Progenitor cell of endocrine pancreas (in vitro differentiated cells): ENCODE measurements at regions not wholly inside any gene's neighbourhood (a gene's known extent, or its start where the extent isn't known, plus 50 kb on each side); places are given as distances from the start of the nearest gene placed in this dataset.
A peak's percentile ranks its signal among the peaks of the same experiment; 100 is the strongest.

Source experiments
- DNase-seq: peaks from one replicate; pipeline ENCODE4 v3.0.0; 2021; ENCODE audit warnings: low spot score; ENCODE audit not compliant: unreplicated experiment
- H3K27ac Mint-ChIP-seq: 2 replicates; pipeline ENCODE4 v1.8.0; 2021; ENCODE audit warnings: mild to moderate bottlenecking, moderate library complexity, mixed read lengths
- H3K27me3 Mint-ChIP-seq: 2 replicates; pipeline ENCODE4 v1.8.0; 2021; ENCODE audit warnings: mixed read lengths
- H3K36me3 Mint-ChIP-seq: 2 replicates; pipeline ENCODE4 v1.8.0; 2022; ENCODE audit warnings: mixed read lengths; ENCODE audit not compliant: insufficient read depth
- H3K4me1 Mint-ChIP-seq: 2 replicates; pipeline ENCODE4 v1.8.0; 2021; ENCODE audit warnings: low read depth, mixed read lengths
- H3K4me3 Mint-ChIP-seq: 2 replicates; pipeline ENCODE4 v1.8.0; 2021; ENCODE audit warnings: low read depth, mild to moderate bottlenecking, moderate library complexity, mixed read lengths
- H3K9me3 Mint-ChIP-seq: 2 replicates; pipeline ENCODE4 v1.8.0; 2021; ENCODE audit warnings: low read depth, mixed read lengths
- TF ChIP-seq, protein P1 (sequence below): fragments of 200-600 bp; sonication (generic); IDR thresholded peaks from one replicate; pipeline ENCODE4 v1.5.0; 2021; ENCODE audit warnings: antibody characterized with exemption, mild to moderate bottlenecking; ENCODE audit not compliant: unreplicated experiment

DNA sequence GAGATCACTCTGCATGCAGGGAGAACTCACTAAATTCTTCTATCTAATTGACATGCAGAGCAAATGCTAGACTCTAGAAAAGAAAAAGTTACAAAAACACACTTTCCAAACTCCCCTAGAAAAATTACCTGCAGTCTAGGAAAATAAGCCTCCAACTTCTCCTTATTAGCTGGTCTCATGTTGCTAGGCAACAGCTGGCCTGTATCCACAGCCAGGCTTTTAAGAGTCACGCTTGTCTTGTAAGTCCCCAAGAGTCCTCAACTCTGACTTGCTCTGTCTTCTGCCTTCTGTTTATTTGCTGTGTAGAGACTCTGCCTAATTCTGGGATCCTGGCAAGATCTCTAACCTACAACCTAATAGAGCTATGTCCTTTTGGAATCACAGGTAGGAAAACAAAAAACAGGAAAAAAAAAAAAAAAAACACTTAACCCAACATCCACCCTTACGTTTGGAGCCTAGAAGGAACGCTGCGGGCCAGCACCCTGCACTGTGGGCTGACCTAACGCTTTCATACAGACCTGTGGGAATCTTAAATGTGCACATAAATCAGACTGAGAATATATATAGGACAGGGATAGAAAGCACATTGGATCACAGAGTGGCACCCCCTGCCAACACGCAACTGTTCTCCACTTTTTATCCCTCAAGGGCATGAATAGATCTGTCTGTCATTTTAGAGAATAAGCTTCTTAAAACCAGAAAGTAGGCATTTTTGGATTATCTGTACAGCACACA lies 117.0 kb upstream of the PTPRZ1 start:
- Mint-ChIP-seq H3K4me3 (no peak overlapping the region), H3K27me3 (no peaks in the 10 kb centered on the region), H3K4me1 (peaks cover 2% of the 10 kb centered on the region), H3K9me3 (no peaks in the 10 kb centered on the region), H3K36me3 (no peaks in the 10 kb centered on the region), H3K27ac (peak overlapping the region; percentile 21)
- TF ChIP-seq, protein P1, sequence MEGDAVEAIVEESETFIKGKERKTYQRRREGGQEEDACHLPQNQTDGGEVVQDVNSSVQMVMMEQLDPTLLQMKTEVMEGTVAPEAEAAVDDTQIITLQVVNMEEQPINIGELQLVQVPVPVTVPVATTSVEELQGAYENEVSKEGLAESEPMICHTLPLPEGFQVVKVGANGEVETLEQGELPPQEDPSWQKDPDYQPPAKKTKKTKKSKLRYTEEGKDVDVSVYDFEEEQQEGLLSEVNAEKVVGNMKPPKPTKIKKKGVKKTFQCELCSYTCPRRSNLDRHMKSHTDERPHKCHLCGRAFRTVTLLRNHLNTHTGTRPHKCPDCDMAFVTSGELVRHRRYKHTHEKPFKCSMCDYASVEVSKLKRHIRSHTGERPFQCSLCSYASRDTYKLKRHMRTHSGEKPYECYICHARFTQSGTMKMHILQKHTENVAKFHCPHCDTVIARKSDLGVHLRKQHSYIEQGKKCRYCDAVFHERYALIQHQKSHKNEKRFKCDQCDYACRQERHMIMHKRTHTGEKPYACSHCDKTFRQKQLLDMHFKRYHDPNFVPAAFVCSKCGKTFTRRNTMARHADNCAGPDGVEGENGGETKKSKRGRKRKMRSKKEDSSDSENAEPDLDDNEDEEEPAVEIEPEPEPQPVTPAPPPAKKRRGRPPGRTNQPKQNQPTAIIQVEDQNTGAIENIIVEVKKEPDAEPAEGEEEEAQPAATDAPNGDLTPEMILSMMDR: no peak
- no peak for DNase-seq

DNA sequence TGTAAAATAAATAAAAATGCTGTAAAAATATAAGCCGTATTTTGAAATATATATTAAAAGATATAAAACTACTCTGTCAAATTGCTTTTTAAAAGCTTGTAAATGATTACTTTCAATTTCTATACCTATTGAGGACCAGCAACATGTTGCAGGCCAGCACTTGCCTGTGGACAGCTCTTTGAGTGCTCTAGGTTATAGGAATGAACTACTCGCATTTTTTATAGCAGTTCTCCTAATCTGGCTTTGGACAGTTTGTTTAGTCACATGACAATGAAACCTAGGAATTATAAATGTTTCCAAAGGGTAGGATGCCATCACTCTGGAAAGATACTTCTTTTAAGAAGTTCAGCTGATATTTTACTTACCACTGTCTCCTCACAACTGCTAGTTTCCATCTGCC lies 117.7 kb upstream of the PTPRZ1 start:
- H3K27me3 Mint-ChIP-seq: no peaks in the 10 kb centered on the region
- H3K27ac Mint-ChIP-seq: no peak overlapping the region
- H3K9me3 Mint-ChIP-seq: no peaks in the 10 kb centered on the region
- TF ChIP-seq, protein P1: no peak
- H3K4me1 Mint-ChIP-seq: peaks cover 2% of the 10 kb centered on the region
- H3K36me3 Mint-ChIP-seq: no peaks in the 10 kb centered on the region
- DNase-seq: no peak
- no peak overlapping the region for H3K4me3 Mint-ChIP-seq

DNA sequence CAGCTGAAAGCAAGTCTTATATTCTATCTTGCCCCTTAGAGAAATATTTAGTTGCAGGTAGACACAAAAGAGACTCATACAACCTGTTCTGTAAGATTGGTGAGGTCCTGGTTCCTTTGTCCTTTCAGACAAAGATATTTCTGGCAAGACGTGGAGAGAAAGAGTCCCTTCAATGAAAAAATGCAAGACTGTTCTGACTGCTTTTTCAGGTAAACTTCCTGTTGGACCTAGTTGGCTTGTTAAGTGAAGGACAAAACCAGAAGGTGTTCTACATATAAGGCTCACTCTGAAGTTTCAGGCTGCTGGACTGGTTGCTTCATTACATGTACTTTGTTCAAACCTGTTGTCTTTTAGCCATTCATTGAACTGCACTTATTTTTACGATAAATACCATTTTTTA lies 119.0 kb upstream of the PTPRZ1 start:
- Mint-ChIP-seq H3K4me3 (no peak overlapping the region), H3K4me1 (peaks cover 2% of the 10 kb centered on the region), H3K9me3 (no peaks in the 10 kb centered on the region), H3K36me3 (no peaks in the 10 kb centered on the region), H3K27me3 (no peaks in the 10 kb centered on the region), H3K27ac (no peak overlapping the region)
- DNase-seq: no peak
- TF ChIP-seq, protein P1: no peak

DNA sequence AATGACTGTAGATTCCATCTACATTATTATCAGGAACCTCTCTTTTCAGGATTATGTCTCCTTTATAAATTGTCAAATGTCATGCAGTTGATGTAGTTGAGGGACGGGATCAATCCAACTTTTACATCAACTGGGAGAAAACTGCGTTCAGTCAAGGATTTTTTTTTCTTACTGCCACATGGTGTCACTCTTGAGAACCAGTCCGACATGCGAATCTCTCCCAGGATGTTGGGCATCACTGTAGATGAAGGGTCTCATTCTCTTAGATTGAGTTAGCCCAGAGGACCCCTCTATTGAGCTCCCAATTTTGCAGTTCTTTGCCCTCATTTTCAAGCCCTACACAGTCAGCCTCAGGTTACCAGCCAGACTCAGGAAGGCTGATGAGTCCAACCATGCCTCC lies 120.3 kb upstream of the PTPRZ1 start:
- TF ChIP-seq, protein P1: peak; percentile 14
- Mint-ChIP-seq H3K9me3 (no peaks in the 10 kb centered on the region), H3K36me3 (no peaks in the 10 kb centered on the region), H3K27me3 (no peaks in the 10 kb centered on the region), H3K4me1 (peaks cover 2% of the 10 kb centered on the region), H3K27ac (no peak overlapping the region), H3K4me3 (no peak overlapping the region)
- DNase-seq: no peak

DNA sequence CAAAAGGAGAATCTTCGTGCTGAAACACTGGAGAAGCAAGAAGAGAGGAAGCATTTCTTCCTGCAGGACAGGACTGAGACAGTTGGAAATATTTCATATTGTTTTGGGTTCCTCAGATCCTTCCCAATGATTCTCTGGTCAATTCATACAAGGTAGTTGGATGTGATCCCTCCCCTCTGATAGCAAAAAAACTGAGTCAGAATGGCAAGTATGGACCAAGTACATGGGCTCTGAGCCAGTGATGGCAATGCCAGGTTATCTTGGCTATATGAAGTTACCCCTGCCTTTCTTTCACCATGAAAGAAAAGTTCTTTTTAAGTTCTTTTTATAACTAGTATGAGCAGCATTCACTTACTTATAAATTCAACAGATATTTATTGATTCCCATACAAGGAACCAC lies 124.4 kb upstream of the PTPRZ1 start:
- no peak overlapping the region for H3K4me3 Mint-ChIP-seq
- TF ChIP-seq, protein P1: no peak
- no peak for DNase-seq
- H3K9me3 Mint-ChIP-seq: peaks cover 4% of the 10 kb centered on the region
- H3K27ac Mint-ChIP-seq: no peak overlapping the region
- no peaks in the 10 kb centered on the region for H3K27me3 Mint-ChIP-seq
- H3K4me1 Mint-ChIP-seq: no peaks in the 10 kb centered on the region
- H3K36me3 Mint-ChIP-seq: no peaks in the 10 kb centered on the region
